Tibial artery (tissue), 4 donors: ENCODE measurements at regions not wholly inside any gene's neighbourhood (a gene's known extent, or its start where the extent isn't known, plus 50 kb on each side); places are given as distances from the start of the nearest gene placed in this dataset.

ENCODE experiments used
- DNase-seq, 2 donors: peaks; one replicate each; pipeline ENCODE4 v3.0.0-alpha.2; 2019
- H3K27ac ChIP-seq, 2 donors: fragments of 200-600 bp; sonication (generic) in 1 of 2; 1 replicate in 1 of 2; 2 replicates in 1 of 2; pipeline ENCODE4 v1.5.1; 2018 to 2019; ENCODE audit warnings: mild to moderate bottlenecking in 1 of 2
- H3K27me3 ChIP-seq, 2 donors: fragments of 200-600 bp; sonication (generic) in 1 of 2; one replicate each; pipeline versions ENCODE4 v1.5.1 to v1.6.0; 2016 to 2019
- H3K36me3 ChIP-seq, 3 donors: fragments of 200-600 bp; sonication (generic) in 2 of 3; one replicate each; pipeline ENCODE4 v1.5.1; 2016 to 2019; ENCODE audit warnings: mild to moderate bottlenecking in 2 of 3
- H3K4me1 ChIP-seq, 4 donors: fragments of 200-600 bp; sonication (generic) in 2 of 4; 1 replicate in 3 of 4; 2 replicates in 1 of 4; pipeline ENCODE4 v1.5.1; 2016 to 2019
- H3K4me3 ChIP-seq, 2 donors: fragments of 200-600 bp; sonication (generic) in 1 of 2; 1 replicate in 1 of 2; 2 replicates in 1 of 2; pipeline ENCODE4 v1.5.1; 2018 to 2019; ENCODE audit warnings: mild to moderate bottlenecking in 2 of 2
- H3K9me3 ChIP-seq, 3 donors: fragments of 200-600 bp; sonication (generic) in 1 of 3; one replicate each; pipeline ENCODE4 v1.5.1; 2016 to 2019
- intact Hi-C: fragments of 100-400 bp; cut with DNase I; formaldehyde crosslinking; loops from one replicate; pipeline ENCODE4 v1.15.0; 2023; ENCODE audit warnings: low total_unique reads
- TF ChIP-seq, protein P1 (sequence below), 2 experiments: fragments of 200-600 bp in 1 of 2; fragments of 450-650 bp in 1 of 2; IDR thresholded peaks; one replicate each; pipeline ENCODE4 v1.5.1; 2017 to 2019; ENCODE audit warnings: antibody characterized with exemption in 2 of 2, mild to moderate bottlenecking in 1 of 2, moderate library complexity in 1 of 2

DNA sequence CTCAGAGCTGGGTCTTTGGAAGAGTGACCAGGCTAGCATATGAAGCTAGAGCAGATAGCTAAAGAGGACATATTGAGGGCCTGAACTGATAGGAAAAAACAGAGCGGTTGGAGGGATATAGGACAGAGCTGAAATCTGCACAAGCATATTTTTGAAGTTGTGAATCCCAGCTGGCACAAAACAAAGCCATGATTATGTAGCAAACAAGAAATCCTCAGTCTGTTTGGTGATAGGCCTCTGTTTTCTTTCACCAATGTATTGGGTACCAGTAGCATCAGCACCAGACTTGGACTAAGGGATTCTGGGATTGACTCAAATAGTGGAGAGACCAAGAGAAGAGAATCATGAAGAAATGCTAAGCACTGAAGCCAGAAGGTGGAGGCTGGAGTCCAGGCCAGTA lies 151.0 kb downstream of the FAM43A start:
- no peak overlapping the region for H3K27ac ChIP-seq

DNA sequence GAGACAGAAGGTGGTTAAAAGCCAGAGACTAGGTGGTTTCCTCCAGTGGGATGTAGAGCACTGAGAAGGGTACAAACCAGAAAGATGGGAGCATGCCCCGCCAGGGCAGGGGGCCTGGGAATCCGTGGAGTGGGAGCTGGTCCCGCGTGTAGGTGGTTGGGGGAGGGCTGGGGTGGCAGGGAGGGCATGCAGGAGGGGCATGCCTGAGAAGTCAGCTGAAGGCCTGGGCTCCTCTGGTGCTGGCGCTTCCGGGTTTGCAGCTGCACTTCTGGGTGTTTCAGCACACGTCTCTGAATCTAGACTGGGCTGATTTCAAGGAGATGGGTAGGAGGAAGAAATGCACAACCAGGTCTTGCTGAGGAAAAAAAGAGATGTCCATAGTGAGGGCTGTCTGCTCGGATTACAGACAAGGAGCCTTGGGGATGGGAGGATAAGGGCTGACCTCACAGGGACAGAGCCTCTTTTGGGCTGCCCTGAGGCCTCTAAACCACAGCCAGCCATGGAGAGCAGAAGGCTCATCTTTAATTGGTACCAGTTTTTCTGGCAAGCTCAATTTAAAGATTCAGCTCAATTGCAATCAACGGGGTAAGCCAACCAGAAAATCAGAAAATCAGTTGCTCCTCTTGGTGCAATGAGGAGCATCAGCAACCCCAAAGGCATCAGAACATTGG lies 151.9 kb downstream of the FAM43A start:
- Histone ChIP-seq H3K9me3 (no peaks in the 10 kb centered on the region), H3K4me1 (no peaks in the 10 kb centered on the region), H3K27ac (no peak overlapping the region), H3K27me3 (no peaks in the 10 kb centered on the region), H3K36me3 (no peaks in the 10 kb centered on the region), H3K4me3 (no peak overlapping the region)
- TF ChIP-seq, protein P1, sequence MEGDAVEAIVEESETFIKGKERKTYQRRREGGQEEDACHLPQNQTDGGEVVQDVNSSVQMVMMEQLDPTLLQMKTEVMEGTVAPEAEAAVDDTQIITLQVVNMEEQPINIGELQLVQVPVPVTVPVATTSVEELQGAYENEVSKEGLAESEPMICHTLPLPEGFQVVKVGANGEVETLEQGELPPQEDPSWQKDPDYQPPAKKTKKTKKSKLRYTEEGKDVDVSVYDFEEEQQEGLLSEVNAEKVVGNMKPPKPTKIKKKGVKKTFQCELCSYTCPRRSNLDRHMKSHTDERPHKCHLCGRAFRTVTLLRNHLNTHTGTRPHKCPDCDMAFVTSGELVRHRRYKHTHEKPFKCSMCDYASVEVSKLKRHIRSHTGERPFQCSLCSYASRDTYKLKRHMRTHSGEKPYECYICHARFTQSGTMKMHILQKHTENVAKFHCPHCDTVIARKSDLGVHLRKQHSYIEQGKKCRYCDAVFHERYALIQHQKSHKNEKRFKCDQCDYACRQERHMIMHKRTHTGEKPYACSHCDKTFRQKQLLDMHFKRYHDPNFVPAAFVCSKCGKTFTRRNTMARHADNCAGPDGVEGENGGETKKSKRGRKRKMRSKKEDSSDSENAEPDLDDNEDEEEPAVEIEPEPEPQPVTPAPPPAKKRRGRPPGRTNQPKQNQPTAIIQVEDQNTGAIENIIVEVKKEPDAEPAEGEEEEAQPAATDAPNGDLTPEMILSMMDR (IDR thresholded peaks at IDR 0.05) = no peak
- intact Hi-C loops = no loop called here
- DNase-seq = no peak

More for the DNA sequence above, 151.0 kb downstream of the FAM43A start:
- intact Hi-C loops = no loop called here
- no peak for DNase-seq
- Histone ChIP-seq H3K9me3 (no peaks in the 10 kb centered on the region), H3K36me3 (no peaks in the 10 kb centered on the region), H3K4me3 (no peak overlapping the region), H3K4me1 (no peaks in the 10 kb centered on the region), H3K27me3 (no peaks in the 10 kb centered on the region)
- TF ChIP-seq, protein P1 (IDR thresholded peaks at IDR 0.05) = no peak

DNA sequence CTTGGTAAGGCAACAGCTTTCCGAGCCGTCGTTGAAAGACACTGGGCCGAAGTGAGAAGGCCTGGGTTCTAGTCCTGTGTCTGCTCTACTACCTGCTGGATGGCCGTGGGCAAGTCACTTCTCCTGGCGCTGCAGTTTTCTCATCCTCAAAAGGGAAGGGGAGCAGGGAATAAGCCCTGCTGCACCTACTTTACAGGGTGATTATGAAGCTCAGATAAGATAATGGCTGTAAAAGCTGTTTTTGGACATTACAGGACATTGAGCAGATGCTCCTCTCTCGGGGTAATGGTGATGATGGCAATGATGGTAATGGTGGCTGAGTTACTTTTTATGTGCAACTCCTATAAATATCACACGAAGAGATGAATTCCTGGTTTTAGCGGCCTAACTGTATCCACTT lies 152.6 kb downstream of the FAM43A start:
- TF ChIP-seq, protein P1 (IDR thresholded peaks at IDR 0.05) = no peak
- Histone ChIP-seq H3K27me3 (no peaks in the 10 kb centered on the region), H3K4me1 (no peaks in the 10 kb centered on the region), H3K9me3 (no peaks in the 10 kb centered on the region), H3K4me3 (no peak overlapping the region), H3K36me3 (no peaks in the 10 kb centered on the region), H3K27ac (no peak overlapping the region)
- DNase-seq = no peak
- intact Hi-C loops = no loop called here

DNA sequence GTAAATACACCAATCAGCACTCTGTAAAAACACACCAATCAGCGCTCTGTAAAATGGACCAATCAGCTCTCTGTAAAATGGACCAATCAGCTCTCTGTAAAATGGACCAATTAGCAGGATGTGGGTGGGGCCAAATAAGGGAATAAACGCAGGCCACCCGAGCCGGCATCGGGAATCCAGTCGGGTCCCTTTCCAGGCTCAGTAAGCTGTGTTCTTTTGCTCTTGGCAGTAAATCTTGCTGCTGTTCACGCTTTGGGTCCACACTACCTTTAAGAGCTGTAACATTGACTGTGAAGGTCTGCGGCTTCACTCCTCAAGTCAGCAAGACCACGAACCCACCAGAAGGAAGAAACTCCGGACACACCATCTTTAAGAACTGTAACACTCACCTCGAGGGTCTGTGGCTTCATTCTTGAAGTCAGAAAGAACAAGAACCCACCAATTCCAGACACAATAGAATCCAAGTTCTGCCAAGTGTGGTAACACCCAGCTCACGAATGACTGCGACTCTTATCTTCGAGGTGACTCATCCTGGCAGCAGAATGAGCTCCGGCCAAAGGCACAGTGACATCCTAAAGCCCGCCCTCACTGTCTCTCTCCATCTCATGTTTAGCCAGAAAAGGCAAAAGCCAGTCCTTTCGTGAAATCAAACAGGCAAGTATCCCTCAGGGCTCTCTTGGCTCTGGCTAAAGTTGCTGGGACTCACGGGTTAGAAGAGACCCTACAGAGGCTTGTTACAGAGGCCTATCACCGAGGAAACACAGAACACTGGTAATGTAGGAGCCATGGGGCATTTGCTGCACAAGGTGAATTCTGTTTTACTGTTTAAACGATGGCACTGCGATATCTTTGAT lies 155.2 kb downstream of the FAM43A start:
- intact Hi-C loops = no loop called here
- Histone ChIP-seq H3K4me1 (no peaks in the 10 kb centered on the region), H3K36me3 (no peaks in the 10 kb centered on the region), H3K9me3 (no peaks in the 10 kb centered on the region), H3K27ac (no peak overlapping the region), H3K27me3 (no peaks in the 10 kb centered on the region), H3K4me3 (no peak overlapping the region)
- TF ChIP-seq, protein P1 (IDR thresholded peaks at IDR 0.05) = no peak
- peak in 1 of 2 donors; percentile 25 for DNase-seq

DNA sequence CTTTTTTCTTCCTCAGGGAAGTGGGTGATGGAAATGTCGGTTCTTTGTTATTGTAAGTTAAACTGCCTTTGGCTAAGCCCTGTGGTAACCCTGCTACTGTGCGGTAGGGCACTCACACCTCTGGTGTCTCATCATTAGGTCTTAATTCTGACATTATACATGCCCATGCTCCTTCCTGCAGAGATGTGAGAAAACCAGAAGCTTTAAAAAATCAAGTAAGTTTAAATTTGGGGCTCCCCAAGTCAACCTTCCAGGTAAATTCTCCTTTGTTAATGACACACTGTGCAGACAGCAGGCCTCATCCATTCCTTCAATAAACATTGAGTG lies 155.8 kb downstream of the FAM43A start:
- no peaks in the 10 kb centered on the region for H3K4me1 ChIP-seq
- no peaks in the 10 kb centered on the region for H3K36me3 ChIP-seq
- no peak overlapping the region for H3K4me3 ChIP-seq
- no peaks in the 10 kb centered on the region for H3K27me3 ChIP-seq
- TF ChIP-seq, protein P1 (IDR thresholded peaks at IDR 0.05) = no peak
- H3K27ac ChIP-seq = no peak overlapping the region
- no peaks in the 10 kb centered on the region for H3K9me3 ChIP-seq
- DNase-seq = no peak
- intact Hi-C loops = no loop called here
